ENCODE measurements at regions not wholly inside any gene's neighbourhood (a gene's known extent, or its start where the extent isn't known, plus 50 kb on each side); places are given as distances from the start of the nearest gene placed in this dataset.

GRCh38 chr9:93879662-93880407, 75.3 kb downstream of the BARX1 start:
- in situ Hi-C loops (cut with HindIII; ENCODE audit: low sequenced_read_pairs) = loop anchor here (10.0 kb wide), 1 partner anchor 115 kb away; no protein-coding TSS in a partner anchor

GRCh38 chr9:93875330-93875729, 79.8 kb downstream of the BARX1 start:
- in situ Hi-C loops (cut with HindIII; ENCODE audit: low sequenced_read_pairs) = loop anchor here (10.0 kb wide), 1 partner anchor 111 kb away; no protein-coding TSS in a partner anchor

GRCh38 chr9:93874242-93874641, 80.9 kb downstream of the BARX1 start:
- in situ Hi-C loops (cut with HindIII; ENCODE audit: low sequenced_read_pairs) = loop anchor here (5.0 to 10.0 kb wide), 2 partner anchors 53 to 109 kb away; no protein-coding TSS in a partner anchor

- in situ Hi-C loops (cut with HindIII; ENCODE audit: low sequenced_read_pairs) = loop anchor here (5.0 to 10.0 kb wide), 2 partner anchors 56 to 106 kb away; no protein-coding TSS in a partner anchor
Observed at GRCh38 chr9:93871286-93871685, 83.9 kb downstream of the BARX1 start.

- in situ Hi-C loops (cut with HindIII; ENCODE audit: low sequenced_read_pairs) = loop anchor here (5.0 to 10.0 kb wide), 2 partner anchors 57 to 105 kb away; no protein-coding TSS in a partner anchor
Observed at GRCh38 chr9:93869863-93870262, 85.3 kb downstream of the BARX1 start.

- in situ Hi-C loops (cut with HindIII; ENCODE audit: low sequenced_read_pairs) = no loop called here
Observed at GRCh38 chr9:93869088-93869487, 86.1 kb downstream of the BARX1 start.

- in situ Hi-C loops (cut with HindIII; ENCODE audit: low sequenced_read_pairs) = no loop called here
Observed at GRCh38 chr9:93865716-93866115, 89.4 kb downstream of the BARX1 start.

GRCh38 chr9:93865245-93865644, 89.9 kb downstream of the BARX1 start:
- in situ Hi-C loops (cut with HindIII; ENCODE audit: low sequenced_read_pairs) = no loop called here

- in situ Hi-C loops (cut with HindIII; ENCODE audit: low sequenced_read_pairs) = no loop called here
Observed at GRCh38 chr9:93864840-93865239, 90.3 kb downstream of the BARX1 start.

- in situ Hi-C loops (cut with HindIII; ENCODE audit: low sequenced_read_pairs) = no loop called here
Observed at GRCh38 chr9:93864032-93864431, 91.1 kb downstream of the BARX1 start.

DNA sequence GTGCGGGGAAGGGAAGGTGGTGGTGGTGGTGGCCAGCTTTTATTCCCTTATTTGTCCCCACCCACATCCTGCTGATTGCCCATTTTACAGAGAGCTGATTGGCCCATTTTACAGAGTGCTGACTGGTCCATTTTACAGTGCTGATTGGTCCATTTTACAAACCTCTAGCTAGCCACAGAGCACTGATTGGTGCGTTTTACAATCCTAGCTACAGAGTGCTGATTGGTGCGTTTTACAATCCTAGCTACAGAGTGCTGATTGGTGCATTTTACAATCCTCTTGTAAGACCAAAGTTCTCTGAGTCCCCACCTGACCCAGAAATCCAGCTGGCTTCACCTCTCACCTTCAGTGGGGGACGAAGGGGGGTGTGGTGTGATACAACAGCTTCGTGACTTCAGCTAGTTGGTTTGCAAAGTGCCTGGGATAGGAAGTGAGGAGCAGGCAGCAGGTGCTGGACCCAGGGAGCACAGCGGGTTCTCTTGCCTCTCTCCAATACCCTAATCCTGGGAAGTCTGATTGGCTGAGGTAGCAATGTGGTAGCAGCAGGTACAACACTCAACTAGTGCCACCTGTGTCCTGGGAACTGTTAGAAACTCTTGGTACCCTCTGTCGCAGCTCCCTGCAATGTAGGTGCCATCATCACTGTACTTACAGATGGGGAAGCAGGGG, 92.1 kb downstream of the BARX1 start:
- in situ Hi-C loops (cut with HindIII; ENCODE audit: low sequenced_read_pairs) = no loop called here

GRCh38 chr9:93861736-93862358, 93.3 kb downstream of the BARX1 start:
- in situ Hi-C loops (cut with HindIII; ENCODE audit: low sequenced_read_pairs) = no loop called here

DNA sequence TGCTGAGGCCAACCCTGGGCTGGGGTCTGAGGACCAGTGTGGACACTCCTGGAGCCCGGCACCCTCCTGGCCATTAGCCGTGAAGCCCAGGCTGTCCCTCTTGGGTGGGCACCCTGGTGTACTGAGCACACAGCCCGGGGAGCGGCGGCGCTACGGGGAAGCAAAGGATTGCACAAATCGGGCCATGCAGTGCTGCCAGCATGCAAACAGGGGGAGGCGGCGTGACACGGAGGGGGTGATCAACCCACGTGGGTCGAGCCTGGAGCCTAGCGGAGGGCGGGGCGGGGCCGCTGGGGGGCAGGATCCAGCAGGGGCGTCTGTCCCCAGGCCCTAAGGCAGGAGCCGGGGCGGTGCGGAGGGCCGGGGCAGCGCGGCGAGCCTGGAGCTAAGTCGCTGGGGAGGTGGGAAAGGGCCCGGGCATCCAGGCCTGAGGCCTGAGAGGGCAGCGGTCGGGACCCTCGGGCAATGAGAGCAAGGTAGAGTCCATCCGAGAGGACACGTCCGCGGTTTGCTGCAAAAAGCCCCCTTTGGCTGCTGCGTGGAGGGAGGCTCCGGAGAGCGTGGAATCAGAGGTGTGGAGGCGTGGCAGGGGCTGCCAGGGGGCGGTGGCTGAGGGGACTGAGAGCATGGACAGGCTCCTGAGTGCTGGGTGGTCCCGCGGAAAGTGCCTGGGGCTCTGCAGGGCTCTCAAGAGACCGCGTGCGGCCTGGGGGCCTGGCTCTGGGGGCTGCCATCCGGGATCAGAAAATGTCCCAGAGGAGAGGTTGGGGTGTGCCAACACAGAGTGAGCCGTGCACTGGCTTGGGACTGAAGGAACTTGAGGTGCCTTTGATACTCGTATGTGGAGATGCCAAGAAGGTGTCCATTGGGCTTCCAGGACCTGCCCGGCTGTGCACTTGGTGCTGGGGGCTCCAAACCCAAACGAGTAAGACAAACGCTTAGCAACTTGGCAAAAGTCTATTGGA, 94.2 kb downstream of the BARX1 start:
- in situ Hi-C loops (cut with HindIII; ENCODE audit: low sequenced_read_pairs) = no loop called here

- in situ Hi-C loops (cut with HindIII; ENCODE audit: low sequenced_read_pairs) = no loop called here
Observed at GRCh38 chr9:93859431-93860215, 95.5 kb downstream of the BARX1 start.

- in situ Hi-C loops (cut with HindIII; ENCODE audit: low sequenced_read_pairs) = no loop called here
Observed at GRCh38 chr9:93857528-93857927, 97.6 kb downstream of the BARX1 start.

GRCh38 chr9:93852728-93853127, 102.4 kb downstream of the BARX1 start:
- in situ Hi-C loops (cut with HindIII; ENCODE audit: low sequenced_read_pairs) = no loop called here

- in situ Hi-C loops (cut with HindIII; ENCODE audit: low sequenced_read_pairs) = no loop called here
Observed at GRCh38 chr9:93846349-93846748, 108.8 kb downstream of the BARX1 start.

- in situ Hi-C loops (cut with HindIII; ENCODE audit: low sequenced_read_pairs) = no loop called here
Observed at GRCh38 chr9:93843396-93843795, 111.8 kb downstream of the BARX1 start.

DNA sequence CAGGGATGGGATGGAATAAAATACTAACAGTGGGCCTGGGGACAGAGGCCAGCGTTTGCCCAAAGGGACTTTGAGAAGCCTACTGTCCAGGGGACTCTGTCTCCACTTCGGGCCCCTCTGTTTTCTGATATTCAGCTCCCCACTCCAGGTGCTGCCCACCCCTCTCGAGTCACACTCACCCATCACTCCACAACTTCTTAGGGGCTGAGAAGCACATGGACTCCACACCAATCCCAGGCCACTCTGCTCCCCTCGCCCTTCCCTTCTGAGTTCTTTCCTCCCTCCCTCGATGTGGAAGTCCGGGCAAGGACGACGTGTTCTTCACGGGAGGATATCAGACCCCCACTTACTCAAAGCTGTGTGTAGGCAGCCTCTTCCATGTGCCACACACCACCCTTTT, 124.5 kb downstream of the BARX1 start:
- in situ Hi-C loops (cut with HindIII; ENCODE audit: low sequenced_read_pairs) = no loop called here
